Inflammatory macrophage treated with lipopolysaccharide for 1 hour (primary cell): ENCODE measurements at regions not wholly inside any gene's neighbourhood (a gene's known extent, or its start where the extent isn't known, plus 50 kb on each side); places are given as distances from the start of the nearest gene placed in this dataset.
"Not testable (repeated sequence)": the region's sequence is repeated elsewhere in the genome, so short reads cannot be mapped to it uniquely, and the experiment has no call there.

Source experiments
- DNase-seq, 2 donors: peaks; one replicate each; pipeline ENCODE4 v3.0.0-alpha.2; 2020 to 2022

DNA sequence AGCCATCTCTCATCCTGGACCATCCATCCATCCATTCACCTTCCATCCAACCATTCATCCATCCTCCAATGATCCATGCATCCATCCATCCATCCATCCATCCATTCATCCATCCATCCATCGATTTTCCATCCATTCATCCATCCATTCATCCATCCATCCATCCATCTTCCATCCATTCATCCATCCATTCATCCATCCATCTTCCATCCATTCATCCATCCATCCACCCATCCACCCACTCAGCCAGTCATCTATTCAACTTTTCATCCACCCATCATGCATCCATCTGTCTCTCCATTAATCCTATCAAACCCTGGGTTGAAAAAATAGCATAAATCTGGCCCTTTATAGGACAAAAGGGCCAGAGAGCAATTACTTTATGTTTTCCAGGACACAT, 158.3 kb upstream of the WSCD1 start:
- DNase-seq = no peak

DNA sequence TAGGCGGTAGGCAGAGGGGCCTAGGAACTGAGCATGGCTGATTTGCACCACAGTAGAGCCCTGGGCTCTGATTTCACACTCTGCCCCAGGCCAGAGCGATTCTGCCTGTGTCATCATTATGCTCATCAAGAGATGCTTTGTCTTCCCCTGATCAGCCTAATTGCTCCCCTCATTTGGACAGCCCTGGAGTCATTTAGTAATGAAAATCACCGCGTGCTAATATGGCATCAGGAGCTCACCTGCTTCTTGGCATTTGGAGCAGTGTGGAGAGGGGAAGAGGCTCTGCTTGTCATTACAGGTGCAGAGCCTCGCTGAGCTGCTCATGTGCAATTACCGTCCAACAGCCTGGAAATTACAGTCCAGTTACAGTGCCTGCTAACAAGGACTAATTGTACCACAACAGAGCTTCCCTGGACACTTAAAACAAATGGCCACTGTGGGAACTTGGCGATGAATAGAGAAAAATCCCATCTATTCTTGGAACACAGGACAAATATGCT, 157.1 kb upstream of the WSCD1 start:
- DNase-seq = no peak

DNA sequence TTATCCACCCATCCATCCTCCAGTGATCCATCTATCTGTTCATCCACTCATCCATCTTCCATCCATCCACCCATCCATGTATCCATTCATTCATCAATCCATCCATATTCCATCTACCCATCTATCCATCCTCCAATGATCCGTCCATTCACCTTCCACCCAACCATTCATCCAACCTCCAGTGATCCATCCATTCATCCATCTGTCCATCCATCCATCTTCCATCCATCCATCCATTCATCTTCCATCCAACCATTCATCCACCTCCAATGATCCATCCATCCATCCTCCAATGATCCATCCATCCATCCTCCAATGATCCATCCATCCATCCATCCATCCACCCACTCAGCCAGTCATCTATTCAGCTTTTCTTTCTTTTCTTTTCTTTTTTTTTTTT, 156.5 kb upstream of the WSCD1 start:
- DNase-seq = no peak

DNA sequence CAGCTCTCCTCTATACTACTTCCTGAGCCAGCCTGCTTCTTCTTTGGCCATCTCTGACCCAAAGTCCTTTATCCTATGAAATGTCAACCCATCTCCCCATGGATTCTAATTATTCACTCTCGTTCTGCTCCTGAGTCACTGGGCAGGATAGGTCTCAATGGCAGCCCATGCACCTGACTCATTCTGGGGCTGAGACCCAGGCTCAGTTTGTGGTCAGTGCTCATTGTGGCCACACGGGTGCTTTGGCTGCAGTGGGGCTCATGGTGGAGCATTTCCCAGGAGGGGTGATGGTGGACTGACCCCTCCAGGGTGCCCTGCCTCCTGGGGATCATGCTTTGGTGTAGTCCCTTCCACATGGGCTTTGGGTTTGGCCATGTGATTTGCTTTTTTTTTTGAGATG, 154.8 kb upstream of the WSCD1 start:
- no peak for DNase-seq

DNA sequence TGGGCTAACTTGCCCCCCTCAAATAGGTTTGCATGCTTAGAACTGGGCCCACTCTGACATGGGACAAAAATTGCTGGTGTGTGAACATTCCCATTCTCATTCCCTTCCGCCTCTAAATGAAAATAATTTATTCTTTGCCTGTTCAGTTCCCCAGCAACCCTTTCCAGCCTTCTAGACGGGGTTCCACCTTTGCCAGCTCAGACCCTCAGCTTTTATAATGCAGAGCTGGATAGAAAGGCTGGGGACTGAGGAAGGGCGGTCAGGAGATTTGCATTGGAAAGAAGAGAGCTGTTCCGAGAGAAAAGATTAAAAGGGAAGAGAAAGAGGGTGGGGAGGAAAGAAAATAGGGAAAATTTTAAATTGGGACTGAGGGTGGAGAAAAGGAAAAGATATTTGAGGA, 151.1 kb upstream of the WSCD1 start:
- no peak for DNase-seq

DNA sequence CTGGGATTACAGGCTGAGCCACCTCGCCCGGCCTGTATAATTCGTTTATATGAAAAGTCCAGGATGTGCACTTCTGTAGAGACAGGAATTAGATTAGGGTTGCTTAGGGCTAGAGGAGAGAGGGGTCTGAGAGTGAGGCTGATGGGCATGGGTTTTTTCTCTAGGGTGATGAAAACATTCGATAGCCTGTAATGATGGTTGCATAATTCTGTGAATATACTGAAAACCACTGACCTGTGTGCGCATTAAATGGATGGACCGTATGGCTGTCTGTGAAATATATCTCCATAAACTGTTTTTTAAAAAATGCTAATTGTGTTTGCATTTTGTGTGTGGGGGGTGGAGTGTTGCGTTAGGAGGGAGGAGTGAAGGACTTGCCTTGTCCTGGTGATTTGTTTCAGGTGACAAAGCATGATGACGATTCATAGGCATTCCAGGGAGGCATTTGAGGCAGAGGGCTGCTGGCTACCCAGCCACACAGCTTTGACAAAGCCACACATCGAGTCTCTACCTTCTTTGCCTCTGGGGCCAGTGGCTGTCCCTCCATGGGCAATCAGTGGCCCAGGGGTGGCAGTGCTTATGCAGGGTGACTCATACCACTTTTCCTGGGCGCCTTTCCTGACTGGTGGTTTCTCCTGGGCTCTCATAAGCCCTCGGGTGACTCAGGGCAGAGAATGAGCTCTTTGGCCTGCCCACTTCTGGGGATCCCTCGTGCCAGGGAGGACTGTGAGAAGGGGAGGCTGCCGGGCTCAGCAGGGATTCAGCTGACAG, 148.5 kb upstream of the WSCD1 start:
- no peak for DNase-seq

DNA sequence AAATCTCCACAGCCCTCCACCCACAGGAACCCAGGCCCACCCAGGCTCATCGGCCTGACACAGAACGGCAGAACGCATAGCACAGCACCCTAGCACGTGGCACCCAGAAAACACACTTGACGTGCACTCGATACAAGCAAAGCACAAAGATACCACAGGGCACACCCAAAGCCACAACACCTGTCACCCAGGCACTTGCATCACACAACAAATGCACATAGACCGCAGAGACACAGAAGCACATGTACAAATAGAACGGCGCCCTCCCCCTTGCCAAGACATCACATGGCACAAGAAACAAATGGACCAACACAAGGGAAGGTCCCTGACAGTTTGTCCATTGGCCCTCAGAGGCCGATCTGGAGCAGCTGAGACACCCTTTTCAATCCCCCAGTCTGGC, 147.7 kb upstream of the WSCD1 start:
- DNase-seq = no peak

DNA sequence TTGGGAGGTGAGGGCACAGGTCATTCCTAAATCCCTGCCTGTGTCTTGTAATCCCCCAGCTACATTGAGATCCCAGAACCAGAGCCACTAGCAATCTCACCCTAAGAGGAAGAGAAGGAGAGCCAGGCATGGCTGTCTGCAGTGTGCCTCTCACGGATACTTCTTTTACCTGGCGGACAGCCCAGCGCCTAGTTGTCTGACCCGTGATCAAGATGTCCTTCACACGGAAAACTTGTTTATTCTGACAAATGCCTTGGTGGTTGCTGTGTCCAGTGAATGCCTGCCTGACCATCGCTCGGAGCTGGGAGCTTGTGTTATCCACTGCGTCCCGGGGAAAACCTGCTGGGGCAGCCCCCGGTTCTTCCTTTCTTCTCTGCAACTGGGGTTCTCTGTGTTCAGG, 140.5 kb upstream of the WSCD1 start:
- no peak for DNase-seq

DNA sequence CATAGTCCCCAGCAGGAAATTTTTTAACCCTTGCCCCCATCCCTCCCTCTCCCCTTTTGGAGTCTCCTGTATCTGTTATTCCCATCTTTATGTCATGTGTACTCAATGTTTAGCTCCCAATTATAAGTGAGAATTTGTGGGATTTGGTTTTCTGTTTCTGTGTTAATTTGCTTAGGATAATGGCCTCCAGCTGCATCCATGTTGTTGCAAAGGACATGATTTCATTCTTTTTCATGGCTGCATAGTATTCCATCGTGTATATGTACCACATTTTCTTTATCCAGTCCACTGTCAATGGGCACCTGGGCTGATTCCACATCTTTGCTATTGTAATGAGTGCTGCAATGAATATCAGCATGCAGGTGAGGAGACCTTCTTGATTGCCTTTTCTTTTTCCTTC, 139.6 kb upstream of the WSCD1 start:
- DNase-seq = not testable (repeated sequence)

DNA sequence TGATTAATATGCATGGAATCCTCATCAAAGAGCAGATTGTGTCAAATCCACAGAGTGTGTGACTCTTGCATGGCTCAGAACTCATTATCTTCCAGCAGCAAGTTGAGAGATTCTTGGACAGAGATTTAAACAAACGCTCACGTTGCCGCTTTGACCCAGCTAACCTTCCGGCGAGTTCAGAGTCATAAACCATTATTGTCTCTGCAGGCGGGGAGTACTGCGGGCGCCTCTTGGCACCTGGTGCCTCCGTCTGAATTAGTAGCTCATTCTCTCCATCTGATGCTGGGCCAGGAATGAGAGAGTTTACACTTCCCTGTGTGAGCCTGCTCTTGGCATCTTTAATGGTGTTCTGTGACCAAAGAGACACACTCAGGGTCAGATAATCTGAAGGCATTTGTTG, 138.6 kb upstream of the WSCD1 start:
- no peak for DNase-seq

DNA sequence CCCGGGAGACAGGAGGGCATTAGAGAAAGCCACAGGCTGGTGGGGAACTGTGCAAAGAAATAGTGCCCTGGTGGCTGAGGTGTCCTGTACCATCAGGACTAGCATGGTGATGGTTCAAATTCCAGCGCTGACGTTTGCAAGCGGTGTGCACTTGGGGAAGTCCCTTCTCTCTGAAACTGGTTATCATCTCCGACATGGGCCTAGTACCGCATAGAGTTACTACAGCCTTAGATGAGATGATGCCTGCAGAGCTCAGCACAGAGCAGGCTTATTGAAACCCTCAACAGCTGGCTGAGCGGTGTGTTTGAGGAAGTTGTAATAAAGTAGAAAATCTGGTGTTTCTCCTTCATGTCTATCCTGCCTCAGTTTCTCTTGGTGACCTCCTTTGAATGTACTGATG, 136.7 kb upstream of the WSCD1 start:
- DNase-seq = no peak

DNA sequence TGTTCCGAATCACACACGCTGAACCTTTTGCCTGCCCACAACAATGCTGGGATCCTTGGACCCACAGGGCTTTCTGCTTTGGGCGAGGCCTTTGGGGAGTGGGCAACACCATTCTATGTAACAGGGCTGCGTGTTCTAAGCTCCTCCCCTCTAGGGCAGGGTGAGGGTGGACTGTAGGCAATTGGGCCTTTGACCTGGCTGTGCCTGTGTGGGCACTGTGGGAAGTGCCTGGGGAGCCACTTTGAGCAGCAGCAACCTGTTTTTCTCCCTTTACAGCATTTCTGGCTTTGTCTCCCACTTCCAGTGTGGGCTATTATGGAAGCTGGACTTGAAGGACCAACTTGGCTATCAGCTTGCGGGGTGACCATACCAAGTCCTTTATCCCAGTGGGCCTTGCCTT, 128.9 kb upstream of the WSCD1 start:
- no peak for DNase-seq

DNA sequence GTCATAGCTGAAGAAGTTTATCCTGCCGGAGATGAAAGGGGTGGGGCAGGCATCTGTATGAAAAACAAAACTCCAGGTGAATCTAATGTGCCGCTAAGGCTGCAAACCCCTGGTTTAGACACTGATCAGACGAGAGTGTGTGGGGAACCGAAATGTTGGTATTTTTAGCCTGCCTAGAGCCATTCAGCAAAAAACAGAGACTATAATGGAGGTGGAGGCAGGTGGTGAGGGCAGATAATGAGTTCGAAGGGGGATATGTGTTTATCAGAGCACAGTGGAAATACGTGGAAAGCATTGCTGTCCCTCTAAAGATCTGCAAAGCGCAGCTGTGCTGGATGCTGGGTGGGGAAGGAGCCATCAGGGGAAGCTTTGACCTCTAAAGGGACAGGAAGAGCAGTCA, 127.5 kb upstream of the WSCD1 start:
- DNase-seq = no peak

DNA sequence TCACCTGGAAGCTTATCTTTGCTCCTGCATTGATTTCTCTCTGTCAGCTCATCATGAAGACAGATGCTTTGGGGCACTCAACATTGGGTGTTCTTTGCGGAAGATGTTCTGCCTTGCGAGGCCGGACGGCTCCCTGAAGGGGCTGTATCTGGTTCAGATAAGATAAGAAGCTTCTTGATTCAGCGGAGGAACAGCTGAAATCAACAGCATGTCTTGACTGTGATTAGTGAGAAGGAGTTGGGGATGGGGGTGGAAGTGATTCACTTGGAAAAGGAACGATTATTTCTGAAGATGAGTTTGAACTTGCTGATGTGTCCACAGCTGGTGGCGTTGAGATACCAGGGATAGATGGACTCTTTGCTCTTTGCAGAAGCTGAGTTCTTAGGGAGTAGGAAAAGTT, 126.9 kb upstream of the WSCD1 start:
- no peak for DNase-seq

DNA sequence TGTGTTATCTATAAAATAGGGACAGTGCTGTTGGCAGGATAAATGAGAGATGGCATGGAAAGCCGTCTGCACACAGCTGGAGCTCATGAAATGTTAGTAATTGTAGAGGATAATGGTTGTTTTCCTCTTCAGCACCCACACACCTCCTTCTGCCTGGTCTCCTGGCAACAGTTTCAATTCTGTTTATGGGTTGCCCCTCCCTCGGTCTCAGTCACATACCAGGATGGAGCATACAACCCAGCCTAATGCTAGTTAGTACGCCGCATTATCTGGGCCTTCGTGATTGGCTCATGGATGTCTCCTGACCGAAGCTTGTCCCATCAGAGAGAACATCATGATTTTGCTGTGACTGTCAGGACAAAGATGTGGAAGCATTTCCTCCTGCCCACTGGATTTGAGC, 126.2 kb upstream of the WSCD1 start:
- DNase-seq = no peak

DNA sequence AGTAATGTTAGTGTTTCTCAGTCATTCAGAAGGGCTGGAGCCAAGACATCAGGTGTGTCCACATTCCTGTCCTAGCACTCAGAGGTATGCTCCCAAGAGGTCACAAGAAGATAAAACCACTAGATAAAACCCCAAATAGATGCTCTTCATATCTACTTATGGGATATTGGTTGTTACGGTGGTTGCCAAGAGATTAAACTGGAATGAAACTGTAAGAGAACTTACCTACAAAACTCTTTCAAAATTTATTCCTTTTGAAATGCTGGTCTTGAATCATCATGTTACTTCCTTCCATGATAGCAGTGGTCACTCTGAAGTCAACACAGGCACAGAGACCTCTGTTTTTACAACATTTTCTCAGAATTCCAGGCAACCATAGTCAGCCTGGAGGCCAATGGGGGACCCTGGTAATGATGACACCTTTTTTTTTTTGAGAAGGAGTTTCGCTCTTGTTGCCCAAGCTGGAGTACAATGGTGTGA, 122.4 kb upstream of the WSCD1 start:
- DNase-seq = no peak

DNA sequence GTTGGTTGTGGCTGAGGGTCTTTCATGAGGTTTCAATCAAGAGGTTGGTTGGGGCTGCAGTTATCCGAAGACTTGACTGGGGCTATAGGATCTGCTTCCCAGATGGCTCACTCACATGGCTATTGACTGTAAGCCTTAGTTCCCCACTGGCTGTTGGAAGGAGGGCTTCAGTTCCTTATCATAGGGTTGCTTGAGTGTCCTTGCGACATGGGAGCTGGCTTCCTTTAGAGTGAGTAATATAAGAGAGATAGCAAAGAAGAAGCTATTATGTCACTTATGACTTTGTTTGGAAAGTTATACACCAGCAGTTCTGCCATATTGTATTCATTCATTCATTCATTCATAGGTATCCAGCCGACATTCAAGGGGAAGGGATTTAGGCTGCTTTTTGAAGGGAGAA, 121.4 kb upstream of the WSCD1 start:
- no peak for DNase-seq

DNA sequence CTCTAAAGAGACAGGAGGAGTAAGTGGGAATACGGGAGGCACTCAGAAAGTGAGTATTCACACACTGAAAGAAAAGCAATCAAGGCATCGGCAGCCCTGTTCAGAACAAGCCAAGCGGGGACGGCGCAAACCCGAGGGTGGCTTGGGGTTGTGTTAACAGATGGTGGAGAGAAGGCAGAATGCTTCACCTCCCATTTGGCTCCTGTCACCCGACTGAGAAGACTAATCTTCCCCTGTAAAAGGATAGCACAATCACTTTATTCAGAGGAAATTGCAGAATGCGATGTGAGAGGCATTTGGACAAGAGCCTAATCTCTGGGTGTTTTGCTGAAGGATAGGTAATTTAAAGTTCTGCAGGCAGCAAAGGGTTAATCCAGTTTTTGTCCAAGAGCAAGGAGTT, 119.3 kb upstream of the WSCD1 start:
- no peak for DNase-seq

DNA sequence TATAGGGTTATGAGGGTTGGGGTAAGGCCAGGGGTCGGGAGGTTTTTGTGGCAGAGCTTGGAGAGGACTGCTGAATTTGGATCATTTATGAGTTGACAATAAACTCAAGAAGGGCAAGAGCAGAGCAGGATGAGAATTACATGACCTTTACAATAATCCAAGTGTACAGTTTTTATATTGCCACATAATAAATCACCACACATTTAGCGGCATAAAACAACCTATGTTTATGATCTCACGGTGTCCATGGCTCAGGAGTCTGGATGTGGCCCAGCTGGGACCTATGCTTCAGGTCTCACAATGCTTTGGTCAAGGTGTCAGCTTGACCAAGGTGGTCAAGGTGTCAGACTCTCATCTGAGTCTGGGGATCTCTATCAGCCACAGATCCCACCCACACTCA, 118.3 kb upstream of the WSCD1 start:
- DNase-seq = no peak

DNA sequence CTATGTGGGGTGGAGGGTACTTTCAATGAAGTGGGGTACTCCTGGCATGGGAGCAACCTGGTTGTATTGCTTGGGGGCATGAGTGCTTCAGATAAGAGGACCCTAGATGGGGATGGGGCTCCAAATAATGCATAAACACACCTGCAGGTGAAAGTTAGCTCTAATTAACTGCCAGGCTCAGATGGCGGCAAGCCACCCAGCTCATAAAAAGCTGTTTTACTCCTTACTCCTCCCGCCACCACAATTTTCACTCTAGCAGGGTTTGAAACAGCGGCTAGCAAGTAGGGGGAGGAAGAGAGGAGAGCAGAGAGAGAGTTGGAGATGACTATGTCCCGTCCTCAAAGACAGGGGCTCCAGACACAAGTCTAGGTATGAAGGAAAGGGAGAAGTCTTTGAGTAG, 117.7 kb upstream of the WSCD1 start:
- DNase-seq = no peak

DNA sequence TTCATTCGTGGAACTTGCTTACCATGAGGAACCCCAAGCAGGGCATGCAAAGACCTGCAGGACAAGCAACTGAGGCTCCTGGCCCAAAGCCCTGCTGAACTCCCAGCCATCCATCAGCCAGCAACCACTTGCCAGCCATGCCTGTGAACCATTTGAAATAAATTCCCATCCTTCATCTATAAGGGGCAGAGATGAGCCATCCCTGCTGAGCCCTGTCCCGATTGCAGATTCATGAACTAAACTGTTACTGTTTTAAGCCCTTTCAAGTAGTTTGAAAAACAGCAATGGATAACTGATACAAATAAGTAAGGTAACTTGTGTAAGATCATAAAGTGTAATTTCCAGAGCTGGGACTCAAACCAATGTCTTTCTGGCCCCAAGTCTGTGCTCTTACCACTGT, 114.4 kb upstream of the WSCD1 start:
- no peak for DNase-seq

DNA sequence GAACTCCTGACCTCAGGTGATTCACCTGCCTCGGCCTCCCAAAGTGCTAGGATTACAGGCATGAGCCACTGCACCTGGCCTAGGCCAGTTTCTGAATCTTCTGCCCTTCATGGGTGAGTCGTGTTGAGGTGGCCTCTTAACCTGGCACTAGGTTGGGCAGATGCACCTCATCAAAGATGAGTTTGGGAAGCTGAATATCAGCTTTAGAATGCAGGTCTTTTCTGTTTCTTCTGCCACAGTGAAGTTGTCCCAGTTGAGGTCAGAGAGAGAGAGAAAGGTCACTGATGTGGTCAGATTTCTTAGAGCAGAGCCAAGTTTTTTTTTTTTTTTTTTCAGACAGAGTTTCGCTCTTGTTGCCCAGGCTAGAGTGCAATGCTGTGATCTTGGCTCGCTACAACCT, 111.3 kb upstream of the WSCD1 start:
- DNase-seq = no peak

DNA sequence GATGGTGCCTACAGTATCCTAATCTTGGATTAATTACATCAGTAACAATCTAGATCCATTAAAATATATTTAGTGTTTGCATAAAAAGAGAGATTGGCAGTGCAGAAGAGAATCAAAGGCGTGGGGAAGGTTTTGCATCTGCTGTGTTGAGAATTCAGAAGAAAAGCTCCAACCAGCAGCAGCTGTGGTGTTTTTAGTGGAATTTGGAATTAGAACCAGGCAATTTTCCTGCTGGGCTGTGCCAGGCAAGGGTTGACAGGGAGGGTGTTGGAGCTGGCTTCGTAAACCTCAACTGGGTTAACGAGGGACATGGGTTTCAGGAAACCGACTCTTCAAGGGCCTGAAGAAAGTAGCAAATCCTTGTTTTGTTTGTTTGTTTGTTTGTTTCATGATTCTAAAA, 107.8 kb upstream of the WSCD1 start:
- DNase-seq = no peak

DNA sequence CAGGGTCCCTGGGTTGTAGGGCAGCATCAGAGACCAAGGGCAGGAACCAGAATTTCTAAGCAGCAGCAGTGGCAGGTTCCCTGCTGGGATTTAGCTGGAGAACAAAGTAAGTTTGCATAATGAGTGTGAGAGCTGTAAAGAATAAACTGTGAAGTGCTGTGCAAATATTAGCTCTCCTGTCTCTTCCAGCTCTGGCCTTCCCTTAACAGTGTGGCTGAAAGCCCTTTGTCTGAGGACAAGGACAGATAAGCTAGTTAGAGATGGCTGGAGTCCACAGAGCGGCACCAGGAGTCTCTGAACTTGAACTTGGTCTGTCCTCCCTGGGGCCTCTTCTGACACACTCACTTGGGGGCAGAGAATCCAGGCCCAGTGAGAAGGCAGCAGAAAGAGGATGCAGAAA, 98.2 kb upstream of the WSCD1 start:
- no peak for DNase-seq

DNA sequence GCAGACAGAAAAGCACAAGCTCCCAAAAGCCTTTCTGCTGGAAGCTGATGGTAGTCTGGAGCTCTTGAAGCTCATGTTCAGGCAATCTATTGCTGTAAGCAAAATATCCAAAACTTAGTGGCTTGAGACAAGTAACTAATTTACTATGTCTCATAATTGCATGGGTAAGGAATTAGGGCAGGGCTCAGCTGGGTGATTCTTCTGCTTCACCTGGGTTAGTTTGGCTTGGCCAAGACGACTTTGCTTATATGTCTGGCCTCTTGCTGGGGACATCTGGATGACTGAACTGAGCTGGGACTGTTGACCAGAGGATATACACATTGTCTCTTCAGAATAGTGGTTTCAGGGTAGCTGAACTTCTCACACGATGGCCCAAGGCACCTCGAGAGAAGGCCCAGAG, 96.8 kb upstream of the WSCD1 start:
- DNase-seq = no peak
